ENCODE measurements at regions not wholly inside any gene's neighbourhood (a gene's known extent, or its start where the extent isn't known, plus 50 kb on each side); places are given as distances from the start of the nearest gene placed in this dataset.

GRCh38 chr11:115930291-115930690 is 426.1 kb upstream of the CADM1 start:
- H3K27ac ChIP-seq = no peak overlapping the region
- H3K4me1 ChIP-seq = no peaks in the 10 kb centered on the region

GRCh38 chr11:115929618-115930129 is 425.5 kb upstream of the CADM1 start:
- TF ChIP-seq, protein P1, sequence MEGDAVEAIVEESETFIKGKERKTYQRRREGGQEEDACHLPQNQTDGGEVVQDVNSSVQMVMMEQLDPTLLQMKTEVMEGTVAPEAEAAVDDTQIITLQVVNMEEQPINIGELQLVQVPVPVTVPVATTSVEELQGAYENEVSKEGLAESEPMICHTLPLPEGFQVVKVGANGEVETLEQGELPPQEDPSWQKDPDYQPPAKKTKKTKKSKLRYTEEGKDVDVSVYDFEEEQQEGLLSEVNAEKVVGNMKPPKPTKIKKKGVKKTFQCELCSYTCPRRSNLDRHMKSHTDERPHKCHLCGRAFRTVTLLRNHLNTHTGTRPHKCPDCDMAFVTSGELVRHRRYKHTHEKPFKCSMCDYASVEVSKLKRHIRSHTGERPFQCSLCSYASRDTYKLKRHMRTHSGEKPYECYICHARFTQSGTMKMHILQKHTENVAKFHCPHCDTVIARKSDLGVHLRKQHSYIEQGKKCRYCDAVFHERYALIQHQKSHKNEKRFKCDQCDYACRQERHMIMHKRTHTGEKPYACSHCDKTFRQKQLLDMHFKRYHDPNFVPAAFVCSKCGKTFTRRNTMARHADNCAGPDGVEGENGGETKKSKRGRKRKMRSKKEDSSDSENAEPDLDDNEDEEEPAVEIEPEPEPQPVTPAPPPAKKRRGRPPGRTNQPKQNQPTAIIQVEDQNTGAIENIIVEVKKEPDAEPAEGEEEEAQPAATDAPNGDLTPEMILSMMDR (IDR thresholded peaks at IDR 0.05) = no peak
- no peak for TF ChIP-seq POLR2A (IDR thresholded peaks at IDR 0.05)
- Histone ChIP-seq H3K4me1 (no peaks in the 10 kb centered on the region), H3K27ac (no peak overlapping the region), H3K36me3 (no peaks in the 10 kb centered on the region), H3K9me3 (no peaks in the 10 kb centered on the region), H3K27me3 (no peaks in the 10 kb centered on the region), H3K4me3 (no peak overlapping the region)
- no peak for DNase-seq

More at GRCh38 chr11:115930291-115930690, 426.1 kb upstream of the CADM1 start:
- Histone ChIP-seq H3K36me3 (no peaks in the 10 kb centered on the region), H3K27me3 (no peaks in the 10 kb centered on the region), H3K4me3 (no peak overlapping the region), H3K9me3 (no peaks in the 10 kb centered on the region)
- no peak for DNase-seq
- no peak for TF ChIP-seq POLR2A (IDR thresholded peaks at IDR 0.05)
- TF ChIP-seq, protein P1 (IDR thresholded peaks at IDR 0.05) = no peak

DNA sequence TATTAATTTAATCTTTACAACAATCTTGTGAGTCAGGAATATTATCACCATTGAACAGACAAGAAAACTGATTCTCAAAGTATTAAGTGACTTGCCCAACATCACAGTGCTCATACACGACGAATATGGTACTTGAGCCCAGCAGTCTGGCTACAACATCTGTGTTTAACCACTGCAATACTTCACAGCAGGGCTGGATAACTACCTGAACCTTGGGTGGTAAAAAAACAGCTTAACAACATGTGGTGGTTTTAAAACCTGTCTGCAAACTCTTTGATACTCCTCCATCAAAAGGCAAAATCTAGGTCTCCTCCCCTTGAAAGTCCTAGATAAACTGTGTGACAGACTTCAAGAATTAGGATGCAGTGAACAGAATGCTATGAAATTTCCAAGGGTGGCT is 424.6 kb upstream of the CADM1 start:
- no peaks in the 10 kb centered on the region for H3K9me3 ChIP-seq
- no peak for DNase-seq
- no peak overlapping the region for H3K4me3 ChIP-seq
- no peaks in the 10 kb centered on the region for H3K27me3 ChIP-seq
- H3K36me3 ChIP-seq = no peaks in the 10 kb centered on the region
- no peak overlapping the region for H3K27ac ChIP-seq
- no peaks in the 10 kb centered on the region for H3K4me1 ChIP-seq
- TF ChIP-seq POLR2A (IDR thresholded peaks at IDR 0.05) = no peak
- TF ChIP-seq, protein P1 (IDR thresholded peaks at IDR 0.05) = no peak

DNA sequence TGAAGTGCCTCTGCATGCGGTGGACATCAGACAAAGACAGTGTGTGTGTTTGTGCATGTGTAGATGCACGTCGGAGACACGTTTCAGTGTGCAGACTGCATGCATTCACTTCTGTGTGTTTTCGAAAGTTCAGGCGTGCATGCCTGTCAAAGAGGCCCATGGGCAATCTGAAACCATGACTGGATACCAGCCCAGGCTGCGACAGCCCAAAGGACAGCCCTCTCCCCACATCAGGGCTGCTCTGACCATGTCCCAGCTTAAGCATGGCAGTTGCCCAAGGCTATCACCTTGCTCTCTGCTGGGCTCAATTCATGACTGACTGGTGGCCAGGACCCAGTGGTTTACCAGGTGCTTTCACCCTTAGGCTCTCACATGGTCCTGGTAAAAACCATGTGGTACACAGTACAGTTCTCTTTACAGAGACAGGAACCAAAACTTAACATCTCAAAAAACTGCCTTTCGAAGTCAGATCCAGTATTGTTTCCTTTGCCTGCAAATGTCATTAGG is 423.7 kb upstream of the CADM1 start:
- Histone ChIP-seq H3K36me3 (no peaks in the 10 kb centered on the region), H3K27ac (no peak overlapping the region)
- TF ChIP-seq POLR2A (IDR thresholded peaks at IDR 0.05) = no peak
- TF ChIP-seq, protein P1 (IDR thresholded peaks at IDR 0.05) = no peak

DNA sequence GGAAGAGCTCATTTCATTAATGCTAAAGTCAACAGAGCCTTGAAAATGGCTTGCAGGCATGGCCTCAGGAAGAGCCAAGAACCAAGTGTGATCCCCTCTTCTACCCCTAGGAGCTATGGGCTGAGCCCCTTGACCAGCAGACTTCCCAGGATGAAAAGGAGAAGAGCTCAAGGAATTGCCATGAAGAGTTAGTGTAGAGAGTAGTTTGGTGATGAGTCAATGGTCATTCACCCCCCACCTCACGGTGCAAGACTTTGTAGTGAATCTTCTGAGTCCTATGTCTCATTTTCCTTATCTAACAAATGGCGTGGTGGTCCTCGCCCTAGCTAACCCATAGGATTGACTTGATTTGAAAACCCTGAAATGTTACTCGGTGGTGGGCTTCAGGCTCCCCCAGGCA is 422.4 kb upstream of the CADM1 start:
- no peak overlapping the region for H3K27ac ChIP-seq
- H3K9me3 ChIP-seq = no peaks in the 10 kb centered on the region
- DNase-seq = no peak
- H3K4me1 ChIP-seq = no peaks in the 10 kb centered on the region
- no peak for TF ChIP-seq POLR2A (IDR thresholded peaks at IDR 0.05)
- TF ChIP-seq, protein P1 (IDR thresholded peaks at IDR 0.05) = no peak
- no peaks in the 10 kb centered on the region for H3K27me3 ChIP-seq
- no peaks in the 10 kb centered on the region for H3K36me3 ChIP-seq
- H3K4me3 ChIP-seq = no peak overlapping the region

More for the DNA sequence above, 423.7 kb upstream of the CADM1 start:
- Histone ChIP-seq H3K4me1 (no peaks in the 10 kb centered on the region), H3K27me3 (no peaks in the 10 kb centered on the region), H3K4me3 (no peak overlapping the region), H3K9me3 (no peaks in the 10 kb centered on the region)
- no peak for DNase-seq

GRCh38 chr11:115926138-115926537 is 421.9 kb upstream of the CADM1 start:
- Histone ChIP-seq H3K4me3 (no peak overlapping the region), H3K27me3 (no peaks in the 10 kb centered on the region), H3K4me1 (no peaks in the 10 kb centered on the region), H3K27ac (no peak overlapping the region), H3K9me3 (no peaks in the 10 kb centered on the region), H3K36me3 (no peaks in the 10 kb centered on the region)
- TF ChIP-seq, protein P1 (IDR thresholded peaks at IDR 0.05) = no peak
- TF ChIP-seq POLR2A (IDR thresholded peaks at IDR 0.05) = no peak
- no peak for DNase-seq
